Lower lobe of right lung (tissue), 2 donors: ENCODE measurements at regions not wholly inside any gene's neighbourhood (a gene's known extent, or its start where the extent isn't known, plus 50 kb on each side); places are given as distances from the start of the nearest gene placed in this dataset.
A peak's percentile ranks its signal among the peaks of the same experiment; 100 is the strongest.

Source experiments
- ATAC-seq, 2 donors: fragments of 200-7000 bp; cut with Tn5 transposase; one replicate each; pipeline ENCODE4 v1.9.1; 2020 to 2022; ENCODE audit warnings: mild to moderate bottlenecking in 2 of 2, moderate library complexity in 2 of 2
- DNase-seq: peaks from one replicate; pipeline ENCODE4 v3.0.0-alpha.2; 2020
- H3K27ac ChIP-seq: fragments of 200-600 bp; one replicate; pipeline ENCODE4 v1.8.0; 2022
- H3K27me3 ChIP-seq: fragments of 200-600 bp; one replicate; pipeline ENCODE4 v1.8.0; 2022; ENCODE audit warnings: low read depth
- H3K36me3 ChIP-seq: fragments of 200-600 bp; one replicate; pipeline ENCODE4 v1.8.0; 2022; ENCODE audit warnings: mild to moderate bottlenecking
- H3K4me1 ChIP-seq: fragments of 200-600 bp; one replicate; pipeline ENCODE4 v1.8.0; 2022
- H3K4me3 ChIP-seq: fragments of 200-600 bp; one replicate; pipeline ENCODE4 v1.8.0; 2022; ENCODE audit warnings: mild to moderate bottlenecking
- H3K9me3 ChIP-seq: fragments of 200-600 bp; one replicate; pipeline ENCODE4 v1.8.0; 2022
- intact Hi-C: fragments of 100-400 bp; cut with DNase I; formaldehyde crosslinking; loops from one replicate; pipeline ENCODE4 v1.11.0; 2022
- TF ChIP-seq, protein P1 (sequence below): fragments of 200-600 bp; IDR thresholded peaks from one replicate; pipeline ENCODE4 v1.8.0; 2022; ENCODE audit warnings: antibody characterized with exemption, mild to moderate bottlenecking
- donor health status: DM: no; HTN: yes; CAD: no; lungs with severe emphysema.

DNA sequence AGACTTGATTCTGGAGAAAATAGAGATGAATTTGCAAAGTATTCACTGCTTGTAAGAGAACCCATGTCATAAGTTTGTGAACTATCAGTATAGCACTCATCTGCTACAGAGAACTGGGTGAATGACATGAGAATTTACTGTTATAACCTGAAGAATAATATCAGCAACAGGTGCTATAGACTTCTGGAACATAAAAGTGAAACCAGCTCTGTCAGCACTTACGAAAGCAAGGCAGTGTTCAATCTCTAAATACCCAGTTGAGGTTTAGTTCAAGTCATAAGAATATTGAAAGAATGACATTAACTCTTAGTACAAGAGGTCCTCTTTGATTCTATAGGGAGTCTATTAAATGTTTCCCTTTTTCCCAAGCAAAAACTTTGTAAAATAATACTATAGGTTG lies 232.9 kb upstream of the ANKRD50 start:
- no peak overlapping the region for H3K27ac ChIP-seq
- TF ChIP-seq, protein P1, sequence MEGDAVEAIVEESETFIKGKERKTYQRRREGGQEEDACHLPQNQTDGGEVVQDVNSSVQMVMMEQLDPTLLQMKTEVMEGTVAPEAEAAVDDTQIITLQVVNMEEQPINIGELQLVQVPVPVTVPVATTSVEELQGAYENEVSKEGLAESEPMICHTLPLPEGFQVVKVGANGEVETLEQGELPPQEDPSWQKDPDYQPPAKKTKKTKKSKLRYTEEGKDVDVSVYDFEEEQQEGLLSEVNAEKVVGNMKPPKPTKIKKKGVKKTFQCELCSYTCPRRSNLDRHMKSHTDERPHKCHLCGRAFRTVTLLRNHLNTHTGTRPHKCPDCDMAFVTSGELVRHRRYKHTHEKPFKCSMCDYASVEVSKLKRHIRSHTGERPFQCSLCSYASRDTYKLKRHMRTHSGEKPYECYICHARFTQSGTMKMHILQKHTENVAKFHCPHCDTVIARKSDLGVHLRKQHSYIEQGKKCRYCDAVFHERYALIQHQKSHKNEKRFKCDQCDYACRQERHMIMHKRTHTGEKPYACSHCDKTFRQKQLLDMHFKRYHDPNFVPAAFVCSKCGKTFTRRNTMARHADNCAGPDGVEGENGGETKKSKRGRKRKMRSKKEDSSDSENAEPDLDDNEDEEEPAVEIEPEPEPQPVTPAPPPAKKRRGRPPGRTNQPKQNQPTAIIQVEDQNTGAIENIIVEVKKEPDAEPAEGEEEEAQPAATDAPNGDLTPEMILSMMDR, result no peak
- no peaks in the 10 kb centered on the region for H3K36me3 ChIP-seq
- DNase-seq, result no peak
- no peak for ATAC-seq
- H3K9me3 ChIP-seq, result no peaks in the 10 kb centered on the region
- intact Hi-C loops, result no loop called here
- no peaks in the 10 kb centered on the region for H3K27me3 ChIP-seq
- H3K4me3 ChIP-seq, result no peak overlapping the region
- H3K4me1 ChIP-seq, result peaks cover 5% of the 10 kb centered on the region

DNA sequence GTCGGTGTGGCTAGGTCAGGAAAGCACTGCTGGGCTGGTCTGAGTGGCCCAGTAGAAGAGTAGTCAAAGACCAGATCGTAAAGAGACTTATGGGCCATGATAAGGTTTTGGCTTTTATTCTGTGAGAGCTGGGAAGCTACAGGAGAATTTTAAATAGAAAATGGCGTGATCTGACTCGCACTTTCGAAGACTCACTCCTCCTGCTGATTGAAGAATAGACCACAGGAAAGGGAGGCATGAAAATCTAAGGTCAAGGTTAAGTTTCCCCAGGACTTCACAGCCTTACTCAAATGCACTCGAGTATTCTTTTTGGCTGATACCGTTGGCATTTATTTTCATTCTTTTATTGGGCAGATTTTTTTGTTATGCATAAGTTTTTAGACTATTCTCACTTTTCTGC lies 231.4 kb upstream of the ANKRD50 start:
- H3K27me3 ChIP-seq, result no peaks in the 10 kb centered on the region
- TF ChIP-seq, protein P1, result no peak
- DNase-seq (no peak), ATAC-seq (no peak)
- no peaks in the 10 kb centered on the region for H3K36me3 ChIP-seq
- intact Hi-C loops, result no loop called here
- no peak overlapping the region for H3K27ac ChIP-seq
- H3K4me1 ChIP-seq, result peaks cover 13% of the 10 kb centered on the region
- H3K4me3 ChIP-seq, result no peak overlapping the region
- H3K9me3 ChIP-seq, result no peaks in the 10 kb centered on the region

DNA sequence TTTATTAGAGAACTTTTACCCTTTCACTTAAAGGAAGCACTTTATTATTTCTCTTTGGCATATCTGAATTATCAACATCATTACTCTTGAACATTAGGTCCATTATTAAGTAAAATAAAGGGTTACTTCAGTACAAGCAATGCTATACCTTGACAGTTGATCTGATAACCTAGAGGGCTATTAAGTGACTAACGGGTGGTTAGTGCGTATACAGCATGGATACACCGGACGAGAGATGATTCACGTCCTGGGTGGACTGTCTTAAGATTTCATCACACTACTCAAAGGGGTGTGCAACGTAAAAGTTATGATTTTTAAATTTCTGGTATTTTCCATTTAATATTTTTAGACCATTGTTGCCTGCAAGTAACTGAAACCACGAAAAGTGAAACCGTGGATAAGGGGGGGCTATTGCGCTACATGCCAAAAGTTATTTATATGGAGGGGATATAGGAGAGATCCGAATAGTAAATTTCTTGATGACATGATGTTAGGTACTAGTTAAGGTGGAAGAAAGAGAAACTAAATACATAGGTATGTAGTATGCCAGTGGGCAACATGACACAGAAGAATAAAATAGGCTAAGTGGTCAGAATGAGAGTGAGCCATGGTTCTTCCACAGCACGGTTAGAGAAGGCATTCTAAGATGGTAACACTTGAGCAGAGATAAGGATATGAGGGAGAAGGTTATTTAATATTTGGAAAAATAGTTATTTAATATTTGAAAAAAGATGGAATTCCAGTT lies 230.8 kb upstream of the ANKRD50 start:
- no peaks in the 10 kb centered on the region for H3K9me3 ChIP-seq
- TF ChIP-seq, protein P1, result no peak
- peaks cover 13% of the 10 kb centered on the region for H3K4me1 ChIP-seq
- DNase-seq (no peak), ATAC-seq (no peak)
- H3K27me3 ChIP-seq, result no peaks in the 10 kb centered on the region
- no peak overlapping the region for H3K27ac ChIP-seq
- H3K4me3 ChIP-seq, result no peak overlapping the region
- H3K36me3 ChIP-seq, result no peaks in the 10 kb centered on the region
- intact Hi-C loops, result no loop called here

- peaks cover 24% of the 10 kb centered on the region for H3K4me1 ChIP-seq
- H3K27me3 ChIP-seq, result no peaks in the 10 kb centered on the region
- H3K36me3 ChIP-seq, result no peaks in the 10 kb centered on the region
- TF ChIP-seq, protein P1, result no peak
- no peak for DNase-seq
- no peak overlapping the region for H3K27ac ChIP-seq
- intact Hi-C loops, result no loop called here
- no peak for ATAC-seq
- no peaks in the 10 kb centered on the region for H3K9me3 ChIP-seq
- H3K4me3 ChIP-seq, result no peak overlapping the region
Measured at GRCh38 chr4:124941267-124941666, 228.7 kb upstream of the ANKRD50 start.

GRCh38 chr4:124940387-124940786 lies 227.9 kb upstream of the ANKRD50 start:
- no peaks in the 10 kb centered on the region for H3K9me3 ChIP-seq
- peaks cover 28% of the 10 kb centered on the region for H3K4me1 ChIP-seq
- H3K27ac ChIP-seq, result no peak overlapping the region
- intact Hi-C loops, result no loop called here
- DNase-seq (no peak), ATAC-seq (peak in 1 of 2 donors; percentile 48)
- no peak overlapping the region for H3K4me3 ChIP-seq
- TF ChIP-seq, protein P1, result no peak
- no peaks in the 10 kb centered on the region for H3K27me3 ChIP-seq
- no peaks in the 10 kb centered on the region for H3K36me3 ChIP-seq
